ENCODE measurements at regions not wholly inside any gene's neighbourhood (a gene's known extent, or its start where the extent isn't known, plus 50 kb on each side); places are given as distances from the start of the nearest gene placed in this dataset.

GRCh38 chr4:19366916-19367315 lies 884.8 kb upstream of the SLIT2 start:
- H3K27ac ChIP-seq: no peak overlapping the region
- ATAC-seq (no peak), DNase-seq (no peak)
- intact Hi-C loops (cut with DNase I): no loop called here
- no peaks in the 10 kb centered on the region for H3K27me3 ChIP-seq
- no peaks in the 10 kb centered on the region for H3K9me3 ChIP-seq
- H3K4me3 ChIP-seq: no peak overlapping the region
- 49 to 72% (median 60%) methylated on average over 2 of the region's 2 CpGs for whole genome bisulfite sequencing, 4 donors
- H3K4me1 ChIP-seq: no peaks in the 10 kb centered on the region
- TF ChIP-seq, protein P1, sequence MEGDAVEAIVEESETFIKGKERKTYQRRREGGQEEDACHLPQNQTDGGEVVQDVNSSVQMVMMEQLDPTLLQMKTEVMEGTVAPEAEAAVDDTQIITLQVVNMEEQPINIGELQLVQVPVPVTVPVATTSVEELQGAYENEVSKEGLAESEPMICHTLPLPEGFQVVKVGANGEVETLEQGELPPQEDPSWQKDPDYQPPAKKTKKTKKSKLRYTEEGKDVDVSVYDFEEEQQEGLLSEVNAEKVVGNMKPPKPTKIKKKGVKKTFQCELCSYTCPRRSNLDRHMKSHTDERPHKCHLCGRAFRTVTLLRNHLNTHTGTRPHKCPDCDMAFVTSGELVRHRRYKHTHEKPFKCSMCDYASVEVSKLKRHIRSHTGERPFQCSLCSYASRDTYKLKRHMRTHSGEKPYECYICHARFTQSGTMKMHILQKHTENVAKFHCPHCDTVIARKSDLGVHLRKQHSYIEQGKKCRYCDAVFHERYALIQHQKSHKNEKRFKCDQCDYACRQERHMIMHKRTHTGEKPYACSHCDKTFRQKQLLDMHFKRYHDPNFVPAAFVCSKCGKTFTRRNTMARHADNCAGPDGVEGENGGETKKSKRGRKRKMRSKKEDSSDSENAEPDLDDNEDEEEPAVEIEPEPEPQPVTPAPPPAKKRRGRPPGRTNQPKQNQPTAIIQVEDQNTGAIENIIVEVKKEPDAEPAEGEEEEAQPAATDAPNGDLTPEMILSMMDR (IDR thresholded peaks at IDR 0.05): no peak
- TF ChIP-seq POLR2A (IDR thresholded peaks at IDR 0.05): no peak
- no peaks in the 10 kb centered on the region for H3K36me3 ChIP-seq

DNA sequence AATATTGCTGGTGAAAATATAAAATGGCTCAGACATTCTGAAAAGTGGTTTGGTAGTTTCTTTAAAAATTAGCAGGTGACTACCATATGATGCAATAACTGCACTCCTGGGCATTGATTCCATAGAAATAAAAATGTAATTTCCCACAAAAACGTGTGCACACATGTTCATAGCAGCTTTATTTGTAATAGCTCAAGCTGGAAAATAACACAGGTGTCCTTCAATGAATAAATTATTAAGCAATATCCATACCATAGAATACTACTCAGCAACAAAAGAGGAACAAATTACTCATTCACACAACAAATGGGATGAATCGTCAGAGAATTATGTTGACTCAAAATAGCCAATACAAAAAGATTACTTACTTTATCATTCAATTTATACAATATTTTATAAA lies 893.7 kb upstream of the SLIT2 start:
- H3K27ac ChIP-seq: no peak overlapping the region
- ATAC-seq: no peak

GRCh38 chr4:19349416-19349815 lies 902.3 kb upstream of the SLIT2 start:
- no peaks in the 10 kb centered on the region for H3K4me1 ChIP-seq
- WGBS, 4 donors: 69 to 89% (median 73%) methylated on average over 1 of the region's 1 CpG
- H3K27me3 ChIP-seq: no peaks in the 10 kb centered on the region
- intact Hi-C loops (cut with DNase I): no loop called here
- no peaks in the 10 kb centered on the region for H3K36me3 ChIP-seq
- TF ChIP-seq, protein P1 (IDR thresholded peaks at IDR 0.05): no peak
- TF ChIP-seq POLR2A (IDR thresholded peaks at IDR 0.05): no peak
- DNase-seq: no peak
- no peak overlapping the region for H3K27ac ChIP-seq
- H3K9me3 ChIP-seq: no peaks in the 10 kb centered on the region
- ATAC-seq: no peak
- H3K4me3 ChIP-seq: no peak overlapping the region

More for the DNA sequence above, 893.7 kb upstream of the SLIT2 start:
- Histone ChIP-seq H3K36me3 (no peaks in the 10 kb centered on the region), H3K4me1 (no peaks in the 10 kb centered on the region), H3K27me3 (no peaks in the 10 kb centered on the region), H3K9me3 (peaks cover 0 to 5% (median 0%) of the 10 kb centered on the region in 12 donors), H3K4me3 (no peak overlapping the region)
- WGBS, 4 donors: 48 to 59% (median 53%) methylated on average over 2 of the region's 2 CpGs
- TF ChIP-seq POLR2A (IDR thresholded peaks at IDR 0.05): no peak
- TF ChIP-seq, protein P1 (IDR thresholded peaks at IDR 0.05): no peak
- no peak for DNase-seq
- intact Hi-C loops (cut with DNase I): no loop called here

- no peaks in the 10 kb centered on the region for H3K4me1 ChIP-seq
- no peak overlapping the region for H3K27ac ChIP-seq
- DNase-seq (no peak), ATAC-seq (no peak)
- TF ChIP-seq, protein P1 (IDR thresholded peaks at IDR 0.05): no peak
- no peak for TF ChIP-seq POLR2A (IDR thresholded peaks at IDR 0.05)
- H3K4me3 ChIP-seq: no peak overlapping the region
- H3K36me3 ChIP-seq: no peaks in the 10 kb centered on the region
- H3K9me3 ChIP-seq: no peaks in the 10 kb centered on the region
- no peaks in the 10 kb centered on the region for H3K27me3 ChIP-seq
- intact Hi-C loops (cut with DNase I): no loop called here
Measured at GRCh38 chr4:19348746-19349145, 903.0 kb upstream of the SLIT2 start.

Measured in heart left ventricle (tissue), 16 donors.